ENCODE measurements at regions not wholly inside any gene's neighbourhood (a gene's known extent, or its start where the extent isn't known, plus 50 kb on each side); places are given as distances from the start of the nearest gene placed in this dataset.

- Histone ChIP-seq H3K9me3 (ENCODE audit: control insufficient read depth, insufficient read depth, low read length) (no peaks in the 10 kb centered on the region), H3K27ac (ENCODE audit: low read depth, low read length) (no peak overlapping the region), H3K4me3 (ENCODE audit: low read depth, low read length) (no peak overlapping the region), H3K27me3 (ENCODE audit: control insufficient read depth, insufficient read depth, low read length) (no peaks in the 10 kb centered on the region)
- no peak for TF ChIP-seq CTCF (IDR thresholded peaks at IDR 0.05; ENCODE audit: low read depth, low read length)
- no peak for DNase-seq (ENCODE audit: low read depth, low spot score)
- ChIA-PET CTCF (no interaction called here), POLR2A (no interaction called here)
Measured at GRCh38 chr3:117297541-117297940, 588.0 kb downstream of the TUSC7 start.

- no peaks in the 10 kb centered on the region for H3K9me3 ChIP-seq (ENCODE audit: control insufficient read depth, insufficient read depth, low read length)
- DNase-seq (ENCODE audit: low read depth, low spot score) = no peak
- CTCF ChIA-PET = no interaction called here
Measured at GRCh38 chr3:117298273-117298672, 588.7 kb downstream of the TUSC7 start.

GRCh38 chr3:117302428-117302827, 592.8 kb downstream of the TUSC7 start:
- ChIA-PET CTCF (no interaction called here), POLR2A (no interaction called here)

More at GRCh38 chr3:117298273-117298672, 588.7 kb downstream of the TUSC7 start:
- no peak overlapping the region for H3K27ac ChIP-seq (ENCODE audit: low read depth, low read length)
- no peaks in the 10 kb centered on the region for H3K27me3 ChIP-seq (ENCODE audit: control insufficient read depth, insufficient read depth, low read length)
- POLR2A ChIA-PET = no interaction called here
- H3K4me3 ChIP-seq (ENCODE audit: low read depth, low read length) = no peak overlapping the region
- no peak for TF ChIP-seq CTCF (IDR thresholded peaks at IDR 0.05; ENCODE audit: low read depth, low read length)

GRCh38 chr3:117303443-117303842, 593.9 kb downstream of the TUSC7 start:
- no peak for DNase-seq (ENCODE audit: low read depth, low spot score)
- Histone ChIP-seq H3K9me3 (ENCODE audit: control insufficient read depth, insufficient read depth, low read length) (no peaks in the 10 kb centered on the region), H3K27ac (ENCODE audit: low read depth, low read length) (no peak overlapping the region), H3K27me3 (ENCODE audit: control insufficient read depth, insufficient read depth, low read length) (no peaks in the 10 kb centered on the region), H3K4me3 (ENCODE audit: low read depth, low read length) (no peak overlapping the region)
- ChIA-PET POLR2A (no interaction called here), CTCF (no interaction called here)
- no peak for TF ChIP-seq CTCF (IDR thresholded peaks at IDR 0.05; ENCODE audit: low read depth, low read length)

More at GRCh38 chr3:117302428-117302827, 592.8 kb downstream of the TUSC7 start:
- Histone ChIP-seq H3K27ac (ENCODE audit: low read depth, low read length) (no peak overlapping the region), H3K27me3 (ENCODE audit: control insufficient read depth, insufficient read depth, low read length) (no peaks in the 10 kb centered on the region), H3K9me3 (ENCODE audit: control insufficient read depth, insufficient read depth, low read length) (no peaks in the 10 kb centered on the region), H3K4me3 (ENCODE audit: low read depth, low read length) (no peak overlapping the region)
- no peak for TF ChIP-seq CTCF (IDR thresholded peaks at IDR 0.05; ENCODE audit: low read depth, low read length)
- no peak for DNase-seq (ENCODE audit: low read depth, low spot score)

- no peaks in the 10 kb centered on the region for H3K9me3 ChIP-seq (ENCODE audit: control insufficient read depth, insufficient read depth, low read length)
- POLR2A ChIA-PET = no interaction called here
- no peak for DNase-seq (ENCODE audit: low read depth, low spot score)
- H3K4me3 ChIP-seq (ENCODE audit: low read depth, low read length) = no peak overlapping the region
- H3K27ac ChIP-seq (ENCODE audit: low read depth, low read length) = no peak overlapping the region
- TF ChIP-seq CTCF (IDR thresholded peaks at IDR 0.05; ENCODE audit: low read depth, low read length) = no peak
- CTCF ChIA-PET = no interaction called here
- H3K27me3 ChIP-seq (ENCODE audit: control insufficient read depth, insufficient read depth, low read length) = no peaks in the 10 kb centered on the region
Measured at GRCh38 chr3:117304681-117305080, 595.1 kb downstream of the TUSC7 start.
